Caco-2 (cell line): ENCODE measurements at regions not wholly inside any gene's neighbourhood (a gene's known extent, or its start where the extent isn't known, plus 50 kb on each side); places are given as distances from the start of the nearest gene placed in this dataset.
"Not testable (repeated sequence)": the region's sequence is repeated elsewhere in the genome, so short reads cannot be mapped to it uniquely, and the experiment has no call there.

ENCODE experiments used
- BruUV-seq: library from RNA; stranded (reverse); fragments of 400-500 nt; replicated peaks from 2 replicates; lab custom pipeline; 2021; lab: Mats Ljungman, UMichigan
- CTCF ChIA-PET: fragments of 300-600 bp; sonication (Branson Sonifier 250); formaldehyde crosslinking; loops from one replicate; lab custom pipeline; 2022; ENCODE audit warnings: antibody characterized with exemption; lab: Charles Lee
- POLR2A ChIA-PET: fragments of 300-600 bp; sonication (Branson Sonifier 250); formaldehyde crosslinking; loops from one replicate; lab custom pipeline; 2022; ENCODE audit warnings: antibody characterized with exemption; lab: Charles Lee
- DNase-seq, 2 experiments: peaks; one replicate each; pipeline versions ENCODE4 v3.0.0 to v3.0.0-alpha.2; 2020 to 2022
- H3K27me3 ChIP-seq: replicated peaks from 2 replicates; pipeline ENCODE4 v1.6.0; 2011; ENCODE audit warnings: low read length; ENCODE audit not compliant: control insufficient read depth, insufficient read depth
- H3K36me3 ChIP-seq: 2 replicates; pipeline ENCODE4 v1.5.1; 2011; ENCODE audit warnings: low read length; ENCODE audit not compliant: control insufficient read depth, insufficient read depth
- H3K4me1 ChIP-seq: fragments of 250-450 bp; sonication (Bioruptor Pico); 2 replicates; pipeline ENCODE4 v1.5.1; 2020; ENCODE audit warnings: mild to moderate bottlenecking
- H3K4me3 ChIP-seq: 2 replicates; pipeline ENCODE4 v1.5.1; 2011; ENCODE audit warnings: low read depth, mild to moderate bottlenecking, control low read depth, low read length
- H3K9me3 ChIP-seq: fragments of 250-450 bp; sonication (Bioruptor Pico); 2 replicates; pipeline ENCODE4 v1.5.1; 2020; ENCODE audit warnings: mild to moderate bottlenecking, moderate library complexity
- H3K27ac Mint-ChIP-seq: one replicate; pipeline ENCODE4 v1.8.0; 2022; ENCODE audit warnings: mixed read lengths; ENCODE audit not compliant: unreplicated experiment
- H3K27me3 Mint-ChIP-seq: one replicate; pipeline ENCODE4 v1.8.0; 2022; ENCODE audit warnings: mixed read lengths; ENCODE audit not compliant: insufficient read depth, unreplicated experiment
- H3K36me3 Mint-ChIP-seq: one replicate; pipeline ENCODE4 v1.8.0; 2022; ENCODE audit warnings: mild to moderate bottlenecking, mixed read lengths; ENCODE audit not compliant: insufficient read depth, unreplicated experiment
- H3K4me1 Mint-ChIP-seq: one replicate; pipeline ENCODE4 v1.8.0; 2022; ENCODE audit warnings: low read depth, mixed read lengths; ENCODE audit not compliant: unreplicated experiment
- H3K4me3 Mint-ChIP-seq: one replicate; pipeline ENCODE4 v1.8.0; 2022; ENCODE audit warnings: mild to moderate bottlenecking, moderate library complexity, mixed read lengths; ENCODE audit not compliant: unreplicated experiment
- H3K9me3 Mint-ChIP-seq: one replicate; pipeline ENCODE4 v1.8.0; 2022; ENCODE audit warnings: mixed read lengths; ENCODE audit not compliant: unreplicated experiment
- intact Hi-C: fragments of 100-400 bp; cut with micrococcal nuclease; formaldehyde crosslinking; loops from one replicate; pipeline ENCODE4 v1.10.0; 2022; ENCODE audit not compliant: unreplicated experiment
- TF ChIP-seq, protein P1 (sequence below), 2 experiments: fragments of 200-600 bp in 1 of 2; IDR thresholded peaks; 1 replicate in 1 of 2; 2 replicates in 1 of 2; pipeline versions ENCODE4 v1.5.1 to v1.8.0; 2011 to 2022; ENCODE audit warnings: antibody characterized with exemption in 1 of 2, control low read depth in 1 of 2, inconsistent platforms in 1 of 2, low read depth in 1 of 2, low read length in 1 of 2, mild to moderate bottlenecking in 1 of 2, moderate library complexity in 1 of 2; ENCODE audit not compliant: insufficient read depth in 1 of 2, severe bottlenecking in 1 of 2, unreplicated experiment in 1 of 2

DNA sequence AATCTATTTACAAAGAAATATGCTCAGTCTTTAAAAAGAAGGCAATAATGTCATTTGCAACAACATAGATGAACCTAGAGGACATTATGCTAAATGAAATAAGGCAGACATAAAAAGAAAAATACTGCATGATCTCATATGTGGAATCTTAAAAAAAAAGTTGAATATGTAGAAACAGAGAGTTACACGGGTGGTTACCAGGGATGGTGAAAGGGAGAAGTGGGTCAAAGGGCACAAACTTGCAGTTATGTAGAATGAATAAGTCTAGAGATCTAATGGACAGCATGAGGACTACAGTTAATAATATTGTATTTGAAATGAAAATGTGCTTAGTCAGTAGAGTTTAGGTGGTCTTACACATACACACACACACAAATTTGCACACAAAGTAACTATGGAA, 88.2 kb upstream of the CCDC71L start:
- Mint-ChIP-seq H3K9me3 (no peaks in the 10 kb centered on the region), H3K36me3 (no peaks in the 10 kb centered on the region), H3K4me3 (no peak overlapping the region), H3K4me1 (peaks cover 12% of the 10 kb centered on the region), H3K27me3 (no peaks in the 10 kb centered on the region), H3K27ac (no peak overlapping the region)
- Histone ChIP-seq H3K36me3 (no peaks in the 10 kb centered on the region), H3K4me1 (peaks cover 13% of the 10 kb centered on the region; the same call in 1 of the 2 replicates), H3K4me3 (no peak overlapping the region), H3K9me3 (no peaks in the 10 kb centered on the region), H3K27me3 (no peaks in the 10 kb centered on the region)
- TF ChIP-seq, protein P1, sequence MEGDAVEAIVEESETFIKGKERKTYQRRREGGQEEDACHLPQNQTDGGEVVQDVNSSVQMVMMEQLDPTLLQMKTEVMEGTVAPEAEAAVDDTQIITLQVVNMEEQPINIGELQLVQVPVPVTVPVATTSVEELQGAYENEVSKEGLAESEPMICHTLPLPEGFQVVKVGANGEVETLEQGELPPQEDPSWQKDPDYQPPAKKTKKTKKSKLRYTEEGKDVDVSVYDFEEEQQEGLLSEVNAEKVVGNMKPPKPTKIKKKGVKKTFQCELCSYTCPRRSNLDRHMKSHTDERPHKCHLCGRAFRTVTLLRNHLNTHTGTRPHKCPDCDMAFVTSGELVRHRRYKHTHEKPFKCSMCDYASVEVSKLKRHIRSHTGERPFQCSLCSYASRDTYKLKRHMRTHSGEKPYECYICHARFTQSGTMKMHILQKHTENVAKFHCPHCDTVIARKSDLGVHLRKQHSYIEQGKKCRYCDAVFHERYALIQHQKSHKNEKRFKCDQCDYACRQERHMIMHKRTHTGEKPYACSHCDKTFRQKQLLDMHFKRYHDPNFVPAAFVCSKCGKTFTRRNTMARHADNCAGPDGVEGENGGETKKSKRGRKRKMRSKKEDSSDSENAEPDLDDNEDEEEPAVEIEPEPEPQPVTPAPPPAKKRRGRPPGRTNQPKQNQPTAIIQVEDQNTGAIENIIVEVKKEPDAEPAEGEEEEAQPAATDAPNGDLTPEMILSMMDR (IDR thresholded peaks at IDR 0.05; ENCODE audit: insufficient read depth in 1 of 2, low read depth in 1 of 2, low read length in 1 of 2, severe bottlenecking in 1 of 2, unreplicated experiment in 1 of 2), result no peak
- CTCF ChIA-PET, result no interaction called here
- no peak for DNase-seq
- BruUV-seq, result no TSS peak
- POLR2A ChIA-PET, result no interaction called here
- intact Hi-C loops, result no loop called here

DNA sequence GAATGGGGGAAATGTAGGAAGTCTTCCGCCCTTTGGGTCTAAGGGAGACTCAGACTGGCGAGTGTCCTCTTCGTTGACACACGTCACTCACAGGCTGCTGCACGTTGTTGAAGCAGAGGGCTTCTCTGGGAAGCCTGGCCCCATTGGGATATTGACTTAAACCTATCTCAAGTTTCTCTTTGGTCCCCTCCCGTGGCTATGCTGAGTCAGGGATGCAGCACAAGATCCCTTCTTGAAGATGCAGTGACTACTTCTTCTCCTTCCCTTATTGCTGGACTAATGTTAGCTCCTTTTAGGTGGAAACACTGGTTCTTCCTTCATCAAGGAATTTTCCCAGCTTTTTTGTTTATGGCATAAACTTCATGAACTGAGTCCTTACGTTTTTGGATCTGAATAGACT, 89.8 kb upstream of the CCDC71L start:
- H3K9me3 ChIP-seq, result 0 out of 2 replicates have a peak, but pooled peaks cover 2% of the 10 kb centered on the region
- Mint-ChIP-seq H3K9me3 (no peaks in the 10 kb centered on the region), H3K4me1 (peaks cover 12% of the 10 kb centered on the region), H3K27ac (no peak overlapping the region), H3K27me3 (no peaks in the 10 kb centered on the region), H3K4me3 (no peak overlapping the region), H3K36me3 (no peaks in the 10 kb centered on the region)
- no TSS peak for BruUV-seq
- intact Hi-C loops, result no loop called here
- no peaks in the 10 kb centered on the region for H3K36me3 ChIP-seq
- no peak overlapping the region for H3K4me3 ChIP-seq
- no peak for DNase-seq
- peaks cover 13% of the 10 kb centered on the region; the same call in 1 of the 2 replicates for H3K4me1 ChIP-seq
- ChIA-PET POLR2A (no interaction called here), CTCF (no interaction called here)
- H3K27me3 ChIP-seq, result no peaks in the 10 kb centered on the region
- TF ChIP-seq, protein P1 (IDR thresholded peaks at IDR 0.05; ENCODE audit: insufficient read depth in 1 of 2, low read depth in 1 of 2, low read length in 1 of 2, severe bottlenecking in 1 of 2, unreplicated experiment in 1 of 2), result no peak

DNA sequence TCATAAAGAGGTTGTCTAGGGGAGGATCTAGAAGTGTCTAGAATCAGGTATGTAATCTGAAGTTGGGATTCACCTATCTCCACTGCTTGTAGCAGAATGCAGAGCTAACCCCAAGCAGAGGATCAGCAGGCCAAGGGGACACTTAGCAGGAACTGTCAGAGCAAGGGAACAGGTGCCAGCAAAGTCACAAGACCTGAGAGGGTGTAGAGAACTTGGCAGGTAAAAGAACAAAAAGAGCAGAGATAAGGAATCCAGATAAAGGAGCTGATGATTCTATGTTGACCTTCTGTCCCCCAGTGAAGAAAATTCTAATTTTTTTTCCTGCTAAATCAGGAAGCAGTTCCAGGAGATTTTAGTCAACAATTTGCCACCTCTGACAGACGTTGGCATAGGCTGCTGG, 91.4 kb upstream of the CCDC71L start:
- POLR2A ChIA-PET, result interaction anchor here (0.6 kb wide), 1 partner anchor 111 kb away, joined by 3 read pairs; no protein-coding TSS in a partner anchor
- intact Hi-C loops, result no loop called here
- no peaks in the 10 kb centered on the region for H3K36me3 Mint-ChIP-seq
- H3K27ac Mint-ChIP-seq, result no peak overlapping the region
- H3K4me3 Mint-ChIP-seq, result no peak overlapping the region
- H3K27me3 Mint-ChIP-seq, result no peaks in the 10 kb centered on the region
- BruUV-seq, result no TSS peak
- Histone ChIP-seq H3K4me3 (no peak overlapping the region), H3K4me1 (peaks cover 13% of the 10 kb centered on the region; the same call in 1 of the 2 replicates), H3K27me3 (no peaks in the 10 kb centered on the region), H3K9me3 (0 out of 2 replicates have a peak, but pooled peaks cover 2% of the 10 kb centered on the region), H3K36me3 (no peaks in the 10 kb centered on the region)
- peaks cover 12% of the 10 kb centered on the region for H3K4me1 Mint-ChIP-seq
- H3K9me3 Mint-ChIP-seq, result no peaks in the 10 kb centered on the region
- CTCF ChIA-PET, result interaction anchor here (0.9 kb wide), 1 partner anchor 210 kb away, joined by 3 read pairs; no protein-coding TSS in a partner anchor
- DNase-seq, result peak in 1 of 2 experiments; percentile 35
- TF ChIP-seq, protein P1 (IDR thresholded peaks at IDR 0.05; ENCODE audit: insufficient read depth in 1 of 2, low read depth in 1 of 2, low read length in 1 of 2, severe bottlenecking in 1 of 2, unreplicated experiment in 1 of 2), result no peak

DNA sequence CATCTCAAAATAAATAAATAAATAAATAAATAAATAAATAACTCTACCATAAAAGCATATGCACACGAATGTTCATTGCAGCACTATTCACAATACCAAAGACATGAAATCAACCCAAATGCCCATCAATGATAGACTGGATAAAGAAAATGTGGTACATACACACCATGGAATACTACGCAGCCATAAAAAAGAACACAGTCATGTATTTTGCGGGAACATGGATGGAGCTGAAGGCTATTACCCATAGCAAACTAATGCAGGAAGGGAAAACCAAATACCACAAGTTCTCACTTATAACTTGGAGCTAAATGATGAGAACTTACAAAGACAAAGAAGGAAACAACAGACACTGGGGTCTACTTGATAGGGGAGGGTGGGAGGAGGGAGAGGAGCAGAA, 94.1 kb upstream of the CCDC71L start:
- peaks cover 13% of the 10 kb centered on the region; the same call in 1 of the 2 replicates for H3K4me1 ChIP-seq
- DNase-seq, H3K27me3 ChIP-seq, H3K9me3 Mint-ChIP-seq, H3K36me3 ChIP-seq, H3K27me3 Mint-ChIP-seq, BruUV-seq, H3K4me3 ChIP-seq, intact Hi-C loops, H3K9me3 ChIP-seq, H3K27ac Mint-ChIP-seq, POLR2A ChIA-PET, H3K4me3 Mint-ChIP-seq, H3K36me3 Mint-ChIP-seq, CTCF ChIA-PET: not testable (repeated sequence)
- H3K4me1 Mint-ChIP-seq, result peaks cover 12% of the 10 kb centered on the region
